Stimulated activated CD8-positive, alpha-beta memory T cell treated with anti-CD3 and anti-CD28 coated beads, Interleukin-7, amount 100 ng/mL, for 4 hours (primary cell): ENCODE measurements at regions not wholly inside any gene's neighbourhood (a gene's known extent, or its start where the extent isn't known, plus 50 kb on each side); places are given as distances from the start of the nearest gene placed in this dataset.
"Not testable (repeated sequence)": the region's sequence is repeated elsewhere in the genome, so short reads cannot be mapped to it uniquely, and the experiment has no call there.

ENCODE experiments used
- DNase-seq, 2 donors: peaks; one replicate each; pipeline ENCODE4 v3.0.0-alpha.2; 2020; ENCODE audit warnings: low read depth in 2 of 2

- DNase-seq, result no peak
These were observed 313.5 kb upstream of the KITLG start for GRCh38 chr12:88893801-88894200.

GRCh38 chr12:88891434-88891833 is 311.2 kb upstream of the KITLG start:
- DNase-seq, result not testable (repeated sequence)

GRCh38 chr12:88889326-88890110 is 309.2 kb upstream of the KITLG start:
- DNase-seq, result no peak

GRCh38 chr12:88884600-88884999 is 304.3 kb upstream of the KITLG start:
- DNase-seq, result no peak

GRCh38 chr12:88882662-88883061 is 302.4 kb upstream of the KITLG start:
- DNase-seq, result no peak

GRCh38 chr12:88880051-88880450 is 299.8 kb upstream of the KITLG start:
- DNase-seq, result no peak

- DNase-seq, result no peak
These were observed 298.0 kb upstream of the KITLG start for GRCh38 chr12:88878295-88878694.

GRCh38 chr12:88876857-88877256 is 296.6 kb upstream of the KITLG start:
- DNase-seq, result no peak

- no peak for DNase-seq
These were observed 289.9 kb upstream of the KITLG start for GRCh38 chr12:88870000-88870737.

- DNase-seq, result no peak
These were observed 287.8 kb upstream of the KITLG start for GRCh38 chr12:88868050-88868449.

GRCh38 chr12:88867510-88867909 is 287.2 kb upstream of the KITLG start:
- no peak for DNase-seq

GRCh38 chr12:88866881-88867280 is 286.6 kb upstream of the KITLG start:
- no peak for DNase-seq

- no peak for DNase-seq
These were observed 285.3 kb upstream of the KITLG start for GRCh38 chr12:88865537-88865936.

GRCh38 chr12:88860851-88861250 is 280.6 kb upstream of the KITLG start:
- DNase-seq, result no peak

- DNase-seq, result no peak
These were observed 275.9 kb upstream of the KITLG start for GRCh38 chr12:88856201-88856600.

GRCh38 chr12:88855301-88855700 is 275.0 kb upstream of the KITLG start:
- no peak for DNase-seq

GRCh38 chr12:88854260-88854659 is 274.0 kb upstream of the KITLG start:
- DNase-seq, result no peak

- not testable (repeated sequence) for DNase-seq
These were observed 267.0 kb upstream of the KITLG start for GRCh38 chr12:88847246-88847645.

GRCh38 chr12:88844426-88844825 is 264.2 kb upstream of the KITLG start:
- DNase-seq, result no peak

GRCh38 chr12:88842314-88842713 is 262.0 kb upstream of the KITLG start:
- DNase-seq, result no peak

- DNase-seq, result no peak
These were observed 259.2 kb upstream of the KITLG start for GRCh38 chr12:88839486-88839885.

- no peak for DNase-seq
These were observed 255.9 kb upstream of the KITLG start for GRCh38 chr12:88836156-88836555.

- no peak for DNase-seq
These were observed 254.0 kb upstream of the KITLG start for GRCh38 chr12:88834226-88834625.
